H9 (cell line): ENCODE measurements at regions not wholly inside any gene's neighbourhood (a gene's known extent, or its start where the extent isn't known, plus 50 kb on each side); places are given as distances from the start of the nearest gene placed in this dataset.

Experiments used
- DNase-seq: peaks from one replicate; pipeline ENCODE4 v3.0.0-alpha.2; 2017
- H2AFZ ChIP-seq: one replicate; pipeline ENCODE4 v1.6.1; 2013; ENCODE audit warnings: mild to moderate bottlenecking, low read length, control low read depth, moderate library complexity
- H2AK5ac ChIP-seq: 2 replicates; pipeline ENCODE4 v1.6.1; 2013; ENCODE audit warnings: low read length, control low read depth, mixed read lengths; ENCODE audit not compliant: insufficient read length
- H2BK120ac ChIP-seq: one replicate; pipeline ENCODE4 v1.6.1; 2013; ENCODE audit warnings: low read depth, mild to moderate bottlenecking, low read length, control low read depth, inconsistent platforms; ENCODE audit not compliant: poor library complexity, severe bottlenecking
- H2BK12ac ChIP-seq: 2 replicates; pipeline ENCODE4 v1.6.1; 2013; ENCODE audit warnings: low read length, control low read depth, mixed read lengths, low read depth; ENCODE audit not compliant: insufficient read length
- H2BK15ac ChIP-seq: 2 replicates; pipeline ENCODE4 v1.6.1; 2013; ENCODE audit warnings: low read depth, low read length, control low read depth
- H2BK20ac ChIP-seq: one replicate; pipeline ENCODE4 v1.6.1; 2013; ENCODE audit warnings: low read depth, mild to moderate bottlenecking, low read length, control low read depth, inconsistent platforms; ENCODE audit not compliant: poor library complexity, severe bottlenecking
- H2BK5ac ChIP-seq: 2 replicates; pipeline ENCODE4 v1.6.1; 2013; ENCODE audit warnings: low read length, control low read depth, mixed read lengths; ENCODE audit not compliant: insufficient read length
- H3K14ac ChIP-seq: 2 replicates; pipeline ENCODE4 v1.6.1; 2013; ENCODE audit warnings: low read length, control low read depth; ENCODE audit not compliant: insufficient read depth
- H3K18ac ChIP-seq: 2 replicates; pipeline ENCODE4 v1.6.1; 2013; ENCODE audit warnings: low read depth, mild to moderate bottlenecking, mixed read lengths, low read length, control low read depth; ENCODE audit not compliant: insufficient read length
- H3K23ac ChIP-seq: 2 replicates; pipeline ENCODE4 v1.6.1; 2013; ENCODE audit warnings: low read length, control low read depth, mixed read lengths, low read depth; ENCODE audit not compliant: insufficient read length
- H3K23me2 ChIP-seq: 2 replicates; pipeline ENCODE4 v1.6.1; 2013; ENCODE audit warnings: low read depth, mild to moderate bottlenecking, mixed read lengths, low read length, control low read depth; ENCODE audit not compliant: insufficient read length, poor library complexity, severe bottlenecking
- H3K27ac ChIP-seq: 2 replicates; pipeline ENCODE4 v1.5.1; 2013; ENCODE audit warnings: low read length, control low read depth, mixed read lengths, low read depth; ENCODE audit not compliant: insufficient read length
- H3K27me3 ChIP-seq: 2 replicates; pipeline ENCODE4 v1.6.1; 2013; ENCODE audit warnings: low read length, control low read depth, inconsistent platforms; ENCODE audit not compliant: insufficient read depth
- H3K4ac ChIP-seq: 2 replicates; pipeline ENCODE4 v1.6.1; 2013; ENCODE audit warnings: low read depth, mild to moderate bottlenecking, control low read depth, inconsistent platforms, low read length, moderate library complexity
- H3K4me1 ChIP-seq: 2 replicates; pipeline ENCODE4 v1.6.1; 2013; ENCODE audit warnings: low read length, control low read depth, inconsistent platforms; ENCODE audit not compliant: insufficient read depth
- H3K4me2 ChIP-seq: 2 replicates; pipeline ENCODE4 v1.6.1; 2013; ENCODE audit warnings: low read length, control low read depth, mixed read lengths; ENCODE audit not compliant: insufficient read length, insufficient read depth
- H3K56ac ChIP-seq: 2 replicates; pipeline ENCODE4 v1.6.1; 2013; ENCODE audit warnings: low read depth, mild to moderate bottlenecking, mixed read lengths, low read length, control low read depth; ENCODE audit not compliant: insufficient read length
- H3K79me1 ChIP-seq: 2 replicates; pipeline ENCODE4 v1.6.1; 2013; ENCODE audit warnings: low read depth, mild to moderate bottlenecking, moderate library complexity, low read length, control low read depth, inconsistent platforms; ENCODE audit not compliant: insufficient read depth, poor library complexity, severe bottlenecking
- H3K79me2 ChIP-seq: 2 replicates; pipeline ENCODE4 v1.6.1; 2013; ENCODE audit warnings: low read length, control low read depth, inconsistent platforms; ENCODE audit not compliant: insufficient read depth
- H3K9ac ChIP-seq: 2 replicates; pipeline ENCODE4 v1.6.1; 2013; ENCODE audit warnings: low read length, control low read depth, mixed read lengths; ENCODE audit not compliant: insufficient read length; ENCODE audit errors: extremely low read depth
- H3K9me3 ChIP-seq: one replicate; pipeline ENCODE4 v1.6.1; 2013; ENCODE audit warnings: low read depth, low read length, inconsistent platforms; ENCODE audit not compliant: control insufficient read depth
- H3T11ph ChIP-seq: one replicate; pipeline ENCODE4 v1.6.1; 2013; ENCODE audit warnings: mild to moderate bottlenecking, low read length, control low read depth, inconsistent platforms
- H4K20me1 ChIP-seq: one replicate; pipeline ENCODE4 v1.6.1; 2013; ENCODE audit not compliant: control insufficient read depth, insufficient read length, insufficient read depth
- H4K5ac ChIP-seq: 2 replicates; pipeline ENCODE4 v1.6.1; 2013; ENCODE audit warnings: low read depth, mild to moderate bottlenecking, mixed read lengths, low read length, control low read depth; ENCODE audit not compliant: insufficient read length
- H4K8ac ChIP-seq: replicated peaks from 2 replicates; pipeline ENCODE4 v1.6.1; 2013; ENCODE audit warnings: low read length, control low read depth, mixed read lengths, low read depth; ENCODE audit not compliant: insufficient read length
- H4K91ac ChIP-seq: 2 replicates; pipeline ENCODE4 v1.6.1; 2013; ENCODE audit warnings: low read depth, mild to moderate bottlenecking, moderate library complexity, mixed read lengths, low read length, control low read depth; ENCODE audit not compliant: insufficient read length
- H3K27ac Mint-ChIP-seq, 3 experiments: 2 replicates in 2 of 3; 3 replicates in 1 of 3; pipeline ENCODE4 v1.8.0; 2020 to 2021; ENCODE audit warnings: mixed read lengths in 3 of 3, mild to moderate bottlenecking in 1 of 3, moderate library complexity in 1 of 3
- H3K27me3 Mint-ChIP-seq: 2 replicates; pipeline ENCODE4 v1.8.0; 2021; ENCODE audit warnings: low read depth, mild to moderate bottlenecking, moderate library complexity, mixed read lengths
- H3K36me3 Mint-ChIP-seq, 3 experiments: 2 replicates in 2 of 3; 3 replicates in 1 of 3; pipeline ENCODE4 v1.8.0; 2020 to 2021; ENCODE audit warnings: low read depth in 3 of 3, mixed read lengths in 3 of 3; ENCODE audit not compliant: insufficient read depth in 1 of 3
- H3K4me1 Mint-ChIP-seq, 2 experiments: 2 replicates each; pipeline ENCODE4 v1.8.0; 2020; ENCODE audit warnings: mixed read lengths in 2 of 2
- H3K4me3 Mint-ChIP-seq, 2 experiments: 2 replicates in 1 of 2; 3 replicates in 1 of 2; pipeline ENCODE4 v1.8.0; 2020 to 2021; ENCODE audit warnings: mild to moderate bottlenecking in 2 of 2, mixed read lengths in 2 of 2, moderate library complexity in 1 of 2
- H3K9me3 Mint-ChIP-seq, 2 experiments: 2 replicates in 1 of 2; 3 replicates in 1 of 2; pipeline ENCODE4 v1.8.0; 2020; ENCODE audit warnings: mild to moderate bottlenecking in 2 of 2, mixed read lengths in 2 of 2, moderate library complexity in 1 of 2
- WGBS: extraction: QIAGEN DNeasy Blood & Tissue Kit; methylation state at CpG from one replicate; pipeline ENCODE4 v1.1.7; 2013; ENCODE audit warnings: missing lambda C conversion rate, low lambda C conversion rate, mixed read lengths; ENCODE audit not compliant: insufficient read length; ENCODE audit errors: extremely low coverage; 5-methylcytosine and 5-hydroxymethylcytosine counted together
- TF ChIP-seq, protein P1 (sequence below): fragments of 200-600 bp; sonication (generic); conservative IDR thresholded peaks from 3 replicates; pipeline ENCODE4 v1.8.0; 2021; ENCODE audit warnings: antibody characterized with exemption, mild to moderate bottlenecking

DNA sequence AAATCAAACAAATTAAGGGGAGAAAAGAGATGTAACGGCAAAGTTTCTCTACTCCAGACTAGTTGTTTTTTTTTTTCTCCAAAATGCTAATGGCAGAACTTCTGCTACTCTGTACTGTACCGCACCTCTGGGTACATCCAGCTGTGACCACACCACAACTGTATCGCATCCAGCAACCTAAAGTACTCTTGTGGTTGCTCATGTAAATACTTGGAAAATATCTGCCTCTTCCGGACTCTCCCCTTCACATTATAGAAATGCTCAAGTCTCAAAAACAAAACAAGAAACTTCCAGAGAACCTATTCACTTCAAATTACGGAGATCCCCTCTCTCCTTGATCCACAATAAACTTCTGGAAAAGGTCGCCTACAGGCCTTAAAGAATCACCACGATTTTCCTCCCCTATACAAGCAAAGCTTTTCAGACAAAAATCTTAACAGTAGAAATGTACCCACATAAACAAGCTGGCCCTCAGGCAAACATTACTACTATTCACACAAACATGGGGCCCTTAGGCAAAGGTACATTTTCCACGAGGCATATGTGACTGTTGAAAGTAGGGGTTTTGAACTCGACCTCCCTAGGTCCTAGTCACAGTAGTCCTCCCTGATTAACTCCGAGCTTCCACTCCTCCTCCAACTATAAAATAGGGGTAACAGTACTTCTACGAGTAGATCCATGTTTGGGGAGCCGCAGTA is 222.9 kb upstream of the MKLN1 start:
- TF ChIP-seq, protein P1, sequence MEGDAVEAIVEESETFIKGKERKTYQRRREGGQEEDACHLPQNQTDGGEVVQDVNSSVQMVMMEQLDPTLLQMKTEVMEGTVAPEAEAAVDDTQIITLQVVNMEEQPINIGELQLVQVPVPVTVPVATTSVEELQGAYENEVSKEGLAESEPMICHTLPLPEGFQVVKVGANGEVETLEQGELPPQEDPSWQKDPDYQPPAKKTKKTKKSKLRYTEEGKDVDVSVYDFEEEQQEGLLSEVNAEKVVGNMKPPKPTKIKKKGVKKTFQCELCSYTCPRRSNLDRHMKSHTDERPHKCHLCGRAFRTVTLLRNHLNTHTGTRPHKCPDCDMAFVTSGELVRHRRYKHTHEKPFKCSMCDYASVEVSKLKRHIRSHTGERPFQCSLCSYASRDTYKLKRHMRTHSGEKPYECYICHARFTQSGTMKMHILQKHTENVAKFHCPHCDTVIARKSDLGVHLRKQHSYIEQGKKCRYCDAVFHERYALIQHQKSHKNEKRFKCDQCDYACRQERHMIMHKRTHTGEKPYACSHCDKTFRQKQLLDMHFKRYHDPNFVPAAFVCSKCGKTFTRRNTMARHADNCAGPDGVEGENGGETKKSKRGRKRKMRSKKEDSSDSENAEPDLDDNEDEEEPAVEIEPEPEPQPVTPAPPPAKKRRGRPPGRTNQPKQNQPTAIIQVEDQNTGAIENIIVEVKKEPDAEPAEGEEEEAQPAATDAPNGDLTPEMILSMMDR = no peak
- Histone ChIP-seq H3K4ac (no peak overlapping the region), H2BK12ac (no peak overlapping the region), H2BK20ac (no peak overlapping the region), H3K9me3 (no peaks in the 10 kb centered on the region), H4K8ac (no peak overlapping the region), H3T11ph (no peak overlapping the region), H2AFZ (no peak overlapping the region), H3K23ac (no peak overlapping the region), H3K23me2 (peaks cover 32% of the 10 kb centered on the region), H3K4me2 (peak overlapping the region; percentile 95), H4K20me1 (no peaks in the 10 kb centered on the region), H3K56ac (no peak overlapping the region), H3K27ac (no peak overlapping the region), H2AK5ac (no peak overlapping the region), H3K27me3 (no peaks in the 10 kb centered on the region; the same call in 1 of the 2 replicates), H3K79me2 (peaks cover 2% of the 10 kb centered on the region; the same call in 1 of the 2 replicates), H3K4me1 (peaks cover 3% of the 10 kb centered on the region; the same call in 1 of the 2 replicates), H3K79me1 (no peaks in the 10 kb centered on the region), H3K18ac (no peak overlapping the region), H2BK5ac (no peak overlapping the region), H2BK120ac (no peak overlapping the region), H3K14ac (no peak overlapping the region), H2BK15ac (no peak overlapping the region), H3K9ac (no peak overlapping the region), H4K91ac (no peak overlapping the region), H4K5ac (no peak overlapping the region)
- H3K36me3 Mint-ChIP-seq = peaks cover 0 to 6% (median 0%) of the 10 kb centered on the region in 3 experiments; a peak in 2 of 7 replicates
- no peak overlapping the region for H3K27ac Mint-ChIP-seq
- H3K4me1 Mint-ChIP-seq = peaks cover 27 to 32% of the 10 kb centered on the region in 2 experiments
- H3K4me3 Mint-ChIP-seq = peak overlapping the region; percentile 83 to 90
- peaks cover 34% of the 10 kb centered on the region for H3K27me3 Mint-ChIP-seq
- no CpG with 5 or more reads among the region's 12 CpGs for WGBS
- H3K9me3 Mint-ChIP-seq = no peaks in the 10 kb centered on the region
- DNase-seq = no peak
